ENCODE measurements at regions not wholly inside any gene's neighbourhood (a gene's known extent, or its start where the extent isn't known, plus 50 kb on each side); places are given as distances from the start of the nearest gene placed in this dataset.

DNA sequence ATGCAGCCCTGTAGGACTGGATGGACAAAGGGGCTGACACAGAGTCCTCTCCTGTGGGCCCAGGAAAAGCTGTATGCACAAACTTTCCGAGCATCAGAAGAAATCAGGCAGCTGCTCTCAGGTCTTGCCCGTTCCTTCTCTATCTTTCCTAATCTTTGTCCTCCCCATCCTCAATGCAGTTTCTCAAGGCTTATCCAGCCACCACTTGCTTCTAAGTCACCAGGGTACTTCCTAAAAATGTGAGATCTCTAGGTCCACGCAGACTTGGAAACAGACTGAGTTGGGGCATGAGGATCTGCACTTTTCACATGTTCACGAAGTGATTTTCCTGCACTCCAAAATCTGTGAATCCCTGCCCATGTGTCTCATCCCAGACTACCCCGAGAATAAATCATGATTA, 394.5 kb upstream of the SLC35B3 start:
- DNase-seq (no peak), ATAC-seq (ENCODE audit: low read depth) (no peak)
- H3K4me1 ChIP-seq (ENCODE audit: control insufficient read depth, insufficient read depth, low read length): no peaks in the 10 kb centered on the region
- no peak overlapping the region for H2BK15ac ChIP-seq (ENCODE audit: low read depth, low read length)
- 30% methylated on average over 2 of the region's 5 CpGs; no CpG with 5 or more reads in 1 of the 2 experiments for WGBS, 2 experiments (ENCODE audit: extremely low coverage in 2 of 2, insufficient read length in 1 of 2)
- H3K27ac ChIP-seq (ENCODE audit: insufficient read depth, low read length): no peak overlapping the region
- no peak overlapping the region for H4K5ac ChIP-seq (ENCODE audit: low read depth, low read length)
- H3K18ac ChIP-seq (ENCODE audit: low read depth, low read length): no peak overlapping the region
- CTCF ChIA-PET: no interaction called here
- no peak overlapping the region for H3K4me3 ChIP-seq (ENCODE audit: insufficient read depth, low read depth, low read length)
- no peak overlapping the region for H2BK120ac ChIP-seq (ENCODE audit: low read depth, low read length)
- no peak overlapping the region for H3K23ac ChIP-seq (ENCODE audit: low read depth, low read length)
- no peaks in the 10 kb centered on the region for H3K27me3 ChIP-seq (ENCODE audit: control insufficient read depth, insufficient read depth, low read length)
- no TSS peak for BruUV-seq (replicated peaks)
- H3K14ac ChIP-seq (replicated peaks; ENCODE audit: low read depth, low read length): no peak overlapping the region
- no peak overlapping the region for H3K56ac ChIP-seq (ENCODE audit: extremely low read depth, insufficient read depth, low read length)
- H4K20me1 ChIP-seq (ENCODE audit: insufficient read depth, low read length): no peaks in the 10 kb centered on the region
- H2AK5ac ChIP-seq (ENCODE audit: low read depth, low read length): no peak overlapping the region
- H4K8ac ChIP-seq (ENCODE audit: low read depth in 2 of 2, low read length in 2 of 2): no peak overlapping the region
- no peak overlapping the region for H2AK9ac ChIP-seq (replicated peaks; ENCODE audit: low read depth, low read length, poor library complexity)
- H2BK5ac ChIP-seq (ENCODE audit: low read depth, low read length, poor library complexity, severe bottlenecking): no peak overlapping the region
- H3K36me3 ChIP-seq (ENCODE audit: control insufficient read depth, insufficient read depth, low read length): no peaks in the 10 kb centered on the region
- TF ChIP-seq NFE2L2 (IDR thresholded peaks at IDR 0.05; ENCODE audit: low read depth, low read length) (no peak), RFX5 (IDR thresholded peaks at IDR 0.05; ENCODE audit: low read depth, low read length) (no peak)
- TF ChIP-seq, protein P1, sequence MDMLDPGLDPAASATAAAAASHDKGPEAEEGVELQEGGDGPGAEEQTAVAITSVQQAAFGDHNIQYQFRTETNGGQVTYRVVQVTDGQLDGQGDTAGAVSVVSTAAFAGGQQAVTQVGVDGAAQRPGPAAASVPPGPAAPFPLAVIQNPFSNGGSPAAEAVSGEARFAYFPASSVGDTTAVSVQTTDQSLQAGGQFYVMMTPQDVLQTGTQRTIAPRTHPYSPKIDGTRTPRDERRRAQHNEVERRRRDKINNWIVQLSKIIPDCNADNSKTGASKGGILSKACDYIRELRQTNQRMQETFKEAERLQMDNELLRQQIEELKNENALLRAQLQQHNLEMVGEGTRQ (IDR thresholded peaks at IDR 0.05; ENCODE audit: low read depth, low read length): no peak
- H3K79me1 ChIP-seq (ENCODE audit: low read depth in 1 of 2, low read length in 2 of 2): no peaks in the 10 kb centered on the region
- POLR2A ChIA-PET (ENCODE audit: unreplicated experiment): no interaction called here
- in situ Hi-C loops (cut with MboI; ENCODE audit: low sequenced_read_pairs): no loop called here
- H2AFZ ChIP-seq (replicated peaks; ENCODE audit: low read length, poor library complexity): no peak overlapping the region
- intact Hi-C loops (cut with micrococcal nuclease): no loop called here
- H3K9ac ChIP-seq (ENCODE audit: low read depth, low read length): no peak overlapping the region
- H3K9me1 ChIP-seq (ENCODE audit: insufficient read depth, low read length): no peaks in the 10 kb centered on the region
- H3K4me2 ChIP-seq (ENCODE audit: low read depth, low read length): no peak overlapping the region
- no peak overlapping the region for H2BK20ac ChIP-seq (ENCODE audit: low read depth, low read length)
- no peak overlapping the region for H3K4ac ChIP-seq (ENCODE audit: low read depth, low read length)
- H4K91ac ChIP-seq (ENCODE audit: insufficient read depth, low read depth, low read length): no peak overlapping the region
- dilution Hi-C loops (cut with HindIII; ENCODE audit: low sequenced_read_pairs, unreplicated experiment): no loop called here
- H3K9me3 ChIP-seq (ENCODE audit: control insufficient read depth, insufficient read depth, low read length): peaks cover 11% of the 10 kb centered on the region
